Mesenchymal stem cell (in vitro differentiated cells and primary cell): ENCODE measurements at regions not wholly inside any gene's neighbourhood (a gene's known extent, or its start where the extent isn't known, plus 50 kb on each side); places are given as distances from the start of the nearest gene placed in this dataset. TPM values are rescaled to one million over a fixed set of nuclear protein-coding genes. Genes with fewer than 3 reads are reported as not detected.
A peak's percentile ranks its signal among the peaks of the same experiment; 100 is the strongest.
"Not testable (repeated sequence)": the region's sequence is repeated elsewhere in the genome, so short reads cannot be mapped to it uniquely, and the experiment has no call there.

Source experiments
- DNase-seq: peaks from one replicate; pipeline ENCODE4 v3.0.0-alpha.2; 2013
- H2AFZ ChIP-seq: one replicate; pipeline ENCODE4 v1.6.1; 2013; ENCODE audit warnings: low read depth, mild to moderate bottlenecking, control low read depth, inconsistent platforms, low read length, moderate library complexity
- H2AK5ac ChIP-seq: 2 replicates; pipeline ENCODE4 v1.6.1; 2013; ENCODE audit warnings: low read length, moderate library complexity, mild to moderate bottlenecking, inconsistent platforms; ENCODE audit not compliant: severe bottlenecking
- H2BK120ac ChIP-seq: one replicate; pipeline ENCODE4 v1.6.1; 2013; ENCODE audit warnings: low read depth, mild to moderate bottlenecking, inconsistent platforms, low read length, moderate library complexity
- H2BK12ac ChIP-seq, 2 experiments: one replicate each; pipeline ENCODE4 v1.6.1; 2013; ENCODE audit warnings: inconsistent platforms in 2 of 2, low read length in 2 of 2, mild to moderate bottlenecking in 2 of 2, moderate library complexity in 2 of 2, control low read depth in 1 of 2
- H2BK15ac ChIP-seq: one replicate; pipeline ENCODE4 v1.6.1; 2013; ENCODE audit warnings: mild to moderate bottlenecking, low read depth, inconsistent platforms; ENCODE audit not compliant: poor library complexity, severe bottlenecking
- H2BK5ac ChIP-seq: 2 replicates; pipeline ENCODE4 v1.6.1; 2013; ENCODE audit warnings: low read depth, mild to moderate bottlenecking, low read length, control low read depth, inconsistent platforms; ENCODE audit not compliant: poor library complexity, severe bottlenecking
- H3K14ac ChIP-seq, 2 experiments: one replicate each; pipeline ENCODE4 v1.6.1; 2013; ENCODE audit warnings: inconsistent platforms in 2 of 2, low read length in 2 of 2, control low read depth in 1 of 2, mild to moderate bottlenecking in 1 of 2, moderate library complexity in 1 of 2
- H3K18ac ChIP-seq, 2 experiments: one replicate each; pipeline ENCODE4 v1.6.1; 2013; ENCODE audit warnings: inconsistent platforms in 2 of 2, low read length in 2 of 2, control low read depth in 1 of 2, low read depth in 1 of 2, mild to moderate bottlenecking in 1 of 2
- H3K23ac ChIP-seq, 2 experiments: one replicate each; pipeline ENCODE4 v1.6.1; 2013; ENCODE audit warnings: inconsistent platforms in 2 of 2, low read length in 2 of 2, mild to moderate bottlenecking in 2 of 2, moderate library complexity in 2 of 2, control low read depth in 1 of 2
- H3K27ac ChIP-seq: 2 replicates; pipeline ENCODE4 v1.5.1; 2013; ENCODE audit warnings: mild to moderate bottlenecking, moderate library complexity, low read length, control low read depth, inconsistent platforms; ENCODE audit not compliant: poor library complexity, severe bottlenecking
- H3K27me3 ChIP-seq, 2 experiments: 2 replicates each; pipeline versions ENCODE4 v1.6.1 to v1.7.0; 2013; ENCODE audit warnings: low read length in 2 of 2, mild to moderate bottlenecking in 2 of 2, moderate library complexity in 2 of 2, control low read depth in 1 of 2, inconsistent platforms in 1 of 2; ENCODE audit not compliant: control insufficient read depth in 1 of 2, insufficient read depth in 1 of 2
- H3K36me3 ChIP-seq, 2 experiments: 2 replicates each; pipeline versions ENCODE4 v1.6.1 to v1.7.0; 2013; ENCODE audit warnings: low read length in 2 of 2, control low read depth in 1 of 2, inconsistent platforms in 1 of 2, low read depth in 1 of 2, mild to moderate bottlenecking in 1 of 2; ENCODE audit not compliant: insufficient read depth in 2 of 2, control insufficient read depth in 1 of 2
- H3K4ac ChIP-seq, 2 experiments: one replicate each; pipeline ENCODE4 v1.6.1; 2013; ENCODE audit warnings: inconsistent platforms in 2 of 2, low read length in 2 of 2, mild to moderate bottlenecking in 2 of 2, moderate library complexity in 2 of 2, control low read depth in 1 of 2, low read depth in 1 of 2
- H3K4me1 ChIP-seq: 2 replicates; pipeline ENCODE4 v1.6.1; 2013; ENCODE audit warnings: low read depth, low read length, control low read depth; ENCODE audit not compliant: control insufficient read depth, insufficient read depth
- H3K4me2 ChIP-seq: 2 replicates; pipeline ENCODE4 v1.6.1; 2013; ENCODE audit warnings: low read length, mild to moderate bottlenecking, inconsistent platforms; ENCODE audit not compliant: poor library complexity, severe bottlenecking
- H3K4me3 ChIP-seq, 2 experiments: 2 replicates each; pipeline versions ENCODE4 v1.5.1 to v1.7.0; 2013; ENCODE audit warnings: low read length in 2 of 2, mild to moderate bottlenecking in 2 of 2, control low read depth in 1 of 2, low read depth in 1 of 2; ENCODE audit not compliant: insufficient read depth in 1 of 2
- H3K79me1 ChIP-seq: replicated peaks from 2 replicates; pipeline ENCODE4 v1.6.1; 2013; ENCODE audit warnings: mild to moderate bottlenecking, control low read depth, low read length, inconsistent platforms; ENCODE audit not compliant: poor library complexity, severe bottlenecking
- H3K9ac ChIP-seq: 2 replicates; pipeline ENCODE4 v1.7.0; 2013; ENCODE audit warnings: mild to moderate bottlenecking, low read length, moderate library complexity
- H3K9me3 ChIP-seq: 2 replicates; pipeline ENCODE4 v1.7.0; 2013; ENCODE audit warnings: mild to moderate bottlenecking, low read length; ENCODE audit not compliant: control insufficient read depth
- H4K8ac ChIP-seq: one replicate; pipeline ENCODE4 v1.6.1; 2013; ENCODE audit warnings: inconsistent platforms, mild to moderate bottlenecking, low read length, moderate library complexity
- H4K91ac ChIP-seq: one replicate; pipeline ENCODE4 v1.6.1; 2013; ENCODE audit warnings: mild to moderate bottlenecking, low read length, inconsistent platforms
- WGBS: methylation state at CpG from one replicate; pipeline ENCODE4 v1.1.7; 2013; ENCODE audit warnings: mixed read lengths; 5-methylcytosine and 5-hydroxymethylcytosine counted together
- small RNA-seq: library from polyadenylated mRNA; stranded (forward); fragments of <200 nt; extraction: miRNeasy Mini kit (QIAGEN cat#:217004); gene quantifications from one replicate; pipeline ENCODE3, GENCODE V24; 2013; ENCODE audit warnings: low read depth

GRCh38 chr2:240384711-240385450, 50.6 kb upstream of the GPC1 start:
- Histone ChIP-seq H4K91ac (no peak overlapping the region), H3K4me3 (no peak overlapping the region), H2BK5ac (no peak overlapping the region), H2BK12ac (no peak overlapping the region), H2BK15ac (no peak overlapping the region), H3K27me3 (peaks cover 0 to 12% of the 10 kb centered on the region in 2 experiments), H3K9ac (no peak overlapping the region), H3K4me1 (peaks cover 8% of the 10 kb centered on the region), H3K14ac (no peak overlapping the region), H4K8ac (no peak overlapping the region), H3K9me3 (no peaks in the 10 kb centered on the region), H2AFZ (no peak overlapping the region), H3K4ac (no peak overlapping the region), H2AK5ac (no peak overlapping the region), H2BK120ac (no peak overlapping the region), H3K27ac (no peak overlapping the region), H3K18ac (no peak overlapping the region), H3K23ac (no peak overlapping the region), H3K36me3 (no peaks in the 10 kb centered on the region), H3K4me2 (no peak overlapping the region), H3K79me1 (no peaks in the 10 kb centered on the region)
- DNase-seq = no peak
- 88% methylated on average over 15 of the region's 15 CpGs for WGBS

- H3K23ac ChIP-seq, H3K36me3 ChIP-seq, H3K4me2 ChIP-seq, H4K8ac ChIP-seq, H2BK5ac ChIP-seq, DNase-seq, H3K18ac ChIP-seq, H3K27ac ChIP-seq, H2AK5ac ChIP-seq, H2BK120ac ChIP-seq, H3K4me1 ChIP-seq, H3K4me3 ChIP-seq, H3K9ac ChIP-seq, H3K79me1 ChIP-seq, H3K9me3 ChIP-seq: not testable (repeated sequence)
- Histone ChIP-seq H2AFZ (peak overlapping the region; percentile 51), H4K91ac (peak overlapping the region; percentile 18), H2BK12ac (peak overlapping the region in 1 of 2 experiments; percentile 83), H3K4ac (peak overlapping the region in 1 of 2 experiments; percentile 53), H3K14ac (peak overlapping the region in 1 of 2 experiments; percentile 79), H3K27me3 (peaks cover 0 to 12% of the 10 kb centered on the region in 2 experiments), H2BK15ac (peak overlapping the region; percentile 60)
- WGBS = 64% methylated on average over 3 of the region's 3 CpGs
Observed at GRCh38 chr2:240385451-240386161, 49.9 kb upstream of the GPC1 start.

Small RNA genes lying in the stretch of these regions (small RNA-seq; reads per million reads assigned to genes)
- gene RF00012 = not detected
